HL-60 (cell line): ENCODE measurements at regions not wholly inside any gene's neighbourhood (a gene's known extent, or its start where the extent isn't known, plus 50 kb on each side); places are given as distances from the start of the nearest gene placed in this dataset.

Experiments
- CTCF ChIP-seq: IDR thresholded peaks from one replicate; pipeline ENCODE4 v1.5.1; 2011; ENCODE audit warnings: low read length, control low read depth, inconsistent platforms; ENCODE audit not compliant: insufficient read depth
- GABPA ChIP-seq: IDR thresholded peaks from 2 replicates; pipeline ENCODE4 v1.6.1; 2012; ENCODE audit warnings: low read depth
- POLR2AphosphoS5 ChIP-seq: IDR thresholded peaks from 2 replicates; pipeline ENCODE4 v1.6.1; 2012; ENCODE audit warnings: low read depth
- REST ChIP-seq: IDR thresholded peaks from 2 replicates; pipeline ENCODE4 v1.6.1; 2012; ENCODE audit warnings: low read depth; ENCODE audit not compliant: insufficient replicate concordance
- SPI1 ChIP-seq: IDR thresholded peaks from 2 replicates; pipeline ENCODE4 v1.6.1; 2012; ENCODE audit warnings: low read depth, mild to moderate bottlenecking, borderline replicate concordance

GRCh38 chr17:6177941-6178694 lies 107.9 kb downstream of the WSCD1 start:
- TF ChIP-seq REST (no peak), CTCF (no peak), POLR2AphosphoS5 (no peak), SPI1 (no peak), GABPA (no peak)
